Fibroblast of gingiva (primary cell): ENCODE measurements at regions not wholly inside any gene's neighbourhood (a gene's known extent, or its start where the extent isn't known, plus 50 kb on each side); places are given as distances from the start of the nearest gene placed in this dataset.

Source experiments
- DNase-seq: peaks from one replicate; pipeline ENCODE4 v3.0.0-alpha.2; 2011; ENCODE audit warnings: low read depth

- no peak for DNase-seq
These were observed 49.9 kb downstream of the SYNE3 start for GRCh38 chr14:95466506-95466905.

- no peak for DNase-seq
These were observed 50.5 kb downstream of the SYNE3 start for GRCh38 chr14:95465936-95466335.

- DNase-seq, result no peak
These were observed 51.1 kb downstream of the SYNE3 start for GRCh38 chr14:95465358-95465757.

GRCh38 chr14:95464514-95464913 lies 51.9 kb downstream of the SYNE3 start:
- no peak for DNase-seq

GRCh38 chr14:95464103-95464502 lies 52.3 kb downstream of the SYNE3 start:
- no peak for DNase-seq

- no peak for DNase-seq
These were observed 53.1 kb downstream of the SYNE3 start for GRCh38 chr14:95463171-95463901.

GRCh38 chr14:95462491-95462890 lies 54.0 kb downstream of the SYNE3 start:
- DNase-seq, result no peak

- DNase-seq, result peak; percentile 74
These were observed 55.6 kb downstream of the SYNE3 start for GRCh38 chr14:95460647-95461478.

GRCh38 chr14:95458906-95459305 lies 57.5 kb downstream of the SYNE3 start:
- no peak for DNase-seq

- DNase-seq, result no peak
These were observed 58.0 kb downstream of the SYNE3 start for GRCh38 chr14:95458459-95458858.

GRCh38 chr14:95456281-95456680 lies 60.2 kb downstream of the SYNE3 start:
- DNase-seq, result no peak

GRCh38 chr14:95455246-95455645 lies 61.2 kb downstream of the SYNE3 start:
- DNase-seq, result no peak

- no peak for DNase-seq
These were observed 62.8 kb downstream of the SYNE3 start for GRCh38 chr14:95453713-95453980.

- DNase-seq, result no peak
These were observed 63.3 kb downstream of the SYNE3 start for GRCh38 chr14:95452893-95453712.

- no peak for DNase-seq
These were observed 64.1 kb downstream of the SYNE3 start for GRCh38 chr14:95452176-95452892.

GRCh38 chr14:95449131-95449530 lies 67.3 kb downstream of the SYNE3 start:
- DNase-seq, result no peak

- DNase-seq, result no peak
These were observed 70.0 kb downstream of the SYNE3 start for GRCh38 chr14:95446470-95446869.

- DNase-seq, result no peak
These were observed 70.8 kb downstream of the SYNE3 start for GRCh38 chr14:95445676-95446075.

GRCh38 chr14:95445161-95445560 lies 71.3 kb downstream of the SYNE3 start:
- DNase-seq, result no peak

- no peak for DNase-seq
These were observed 72.0 kb downstream of the SYNE3 start for GRCh38 chr14:95444132-95445129.

GRCh38 chr14:95442633-95443021 lies 73.8 kb downstream of the SYNE3 start:
- peak; percentile 72 for DNase-seq
